Activated CD8-positive, alpha-beta T cell treated with anti-CD3 and anti-CD28 coated beads for 36 hours (primary cell): ENCODE measurements at regions not wholly inside any gene's neighbourhood (a gene's known extent, or its start where the extent isn't known, plus 50 kb on each side); places are given as distances from the start of the nearest gene placed in this dataset.

Source experiments
- ATAC-seq: fragments of 200-7000 bp; cut with Tn5 transposase; one replicate; pipeline ENCODE4 v1.10.0; 2021; ENCODE audit warnings: mild to moderate bottlenecking, moderate library complexity
- CTCF ChIA-PET: fragments of 350-600 bp; sonication (Branson Sonifier 250); formaldehyde crosslinking; loops from one replicate; lab custom pipeline; 2021; ENCODE audit warnings: antibody characterized with exemption; lab: Charles Lee
- POLR2A ChIA-PET: fragments of 350-600 bp; sonication (Branson Sonifier 250); formaldehyde crosslinking; loops from one replicate; lab custom pipeline; 2021; ENCODE audit warnings: antibody characterized with exemption; lab: Charles Lee
- DNase-seq: peaks from one replicate; pipeline ENCODE4 v3.0.0-alpha.2; 2020
- H3K27ac Mint-ChIP-seq: one replicate; pipeline ENCODE4 v1.8.0; 2021; ENCODE audit warnings: mild to moderate bottlenecking, mixed read lengths
- H3K27me3 Mint-ChIP-seq: one replicate; pipeline ENCODE4 v1.8.0; 2021; ENCODE audit warnings: mixed read lengths
- H3K36me3 Mint-ChIP-seq: one replicate; pipeline ENCODE4 v1.8.0; 2021; ENCODE audit warnings: low read depth, mixed read lengths
- H3K4me1 Mint-ChIP-seq: one replicate; pipeline ENCODE4 v1.8.0; 2021; ENCODE audit warnings: low read depth, mixed read lengths
- H3K4me3 Mint-ChIP-seq: one replicate; pipeline ENCODE4 v1.8.0; 2021; ENCODE audit warnings: mild to moderate bottlenecking, moderate library complexity, mixed read lengths
- H3K9me3 Mint-ChIP-seq: one replicate; pipeline ENCODE4 v1.8.0; 2021; ENCODE audit warnings: mixed read lengths
- CTCF ChIP-seq: fragments of 200-600 bp; IDR thresholded peaks from one replicate; pipeline ENCODE4 v1.8.0; 2022; ENCODE audit warnings: antibody characterized with exemption, mild to moderate bottlenecking
- intact Hi-C: fragments of 100-400 bp; cut with micrococcal nuclease; formaldehyde crosslinking; loops from one replicate; pipeline ENCODE4 v1.10.0; 2022

- ChIA-PET CTCF (no interaction called here), POLR2A (no interaction called here)
- no peak for TF ChIP-seq CTCF
- intact Hi-C loops, result no loop called here
- H3K36me3 Mint-ChIP-seq, result no peaks in the 10 kb centered on the region
- H3K4me1 Mint-ChIP-seq, result no peaks in the 10 kb centered on the region
- ATAC-seq, result no peak
- H3K27me3 Mint-ChIP-seq, result no peaks in the 10 kb centered on the region
- no peak overlapping the region for H3K27ac Mint-ChIP-seq
- DNase-seq, result no peak
- peaks cover 17% of the 10 kb centered on the region for H3K9me3 Mint-ChIP-seq
- no peak overlapping the region for H3K4me3 Mint-ChIP-seq
Observed at GRCh38 chr16:60731329-60732050, 1304.7 kb downstream of the CDH8 start.

- no peak for TF ChIP-seq CTCF
- intact Hi-C loops, result no loop called here
- peaks cover 14% of the 10 kb centered on the region for H3K9me3 Mint-ChIP-seq
- no peaks in the 10 kb centered on the region for H3K27me3 Mint-ChIP-seq
- ChIA-PET CTCF (no interaction called here), POLR2A (no interaction called here)
- ATAC-seq (no peak), DNase-seq (no peak)
- no peak overlapping the region for H3K27ac Mint-ChIP-seq
- H3K36me3 Mint-ChIP-seq, result no peaks in the 10 kb centered on the region
- no peaks in the 10 kb centered on the region for H3K4me1 Mint-ChIP-seq
- no peak overlapping the region for H3K4me3 Mint-ChIP-seq
Observed at GRCh38 chr16:60729051-60729450, 1307.2 kb downstream of the CDH8 start.

- H3K27ac Mint-ChIP-seq, result no peak overlapping the region
- peaks cover 18% of the 10 kb centered on the region for H3K9me3 Mint-ChIP-seq
- H3K36me3 Mint-ChIP-seq, result no peaks in the 10 kb centered on the region
- no peak for ATAC-seq
- DNase-seq, result no peak
- H3K4me1 Mint-ChIP-seq, result no peaks in the 10 kb centered on the region
- H3K27me3 Mint-ChIP-seq, result no peaks in the 10 kb centered on the region
- no peak overlapping the region for H3K4me3 Mint-ChIP-seq
- ChIA-PET CTCF (no interaction called here), POLR2A (no interaction called here)
- no peak for TF ChIP-seq CTCF
- intact Hi-C loops, result no loop called here
Observed at GRCh38 chr16:60727851-60728250, 1308.4 kb downstream of the CDH8 start.

- DNase-seq (no peak), ATAC-seq (no peak)
- intact Hi-C loops, result no loop called here
- H3K36me3 Mint-ChIP-seq, result no peaks in the 10 kb centered on the region
- H3K9me3 Mint-ChIP-seq, result peaks cover 25% of the 10 kb centered on the region
- CTCF ChIA-PET, result no interaction called here
- no peak overlapping the region for H3K4me3 Mint-ChIP-seq
- no peak overlapping the region for H3K27ac Mint-ChIP-seq
- no peaks in the 10 kb centered on the region for H3K27me3 Mint-ChIP-seq
- TF ChIP-seq CTCF, result no peak
- no peaks in the 10 kb centered on the region for H3K4me1 Mint-ChIP-seq
- POLR2A ChIA-PET, result no interaction called here
Observed at GRCh38 chr16:60720060-60720459, 1316.2 kb downstream of the CDH8 start.

- H3K4me1 Mint-ChIP-seq, result no peaks in the 10 kb centered on the region
- CTCF ChIA-PET, result no interaction called here
Observed at GRCh38 chr16:60717808-60718207, 1318.4 kb downstream of the CDH8 start.

More at GRCh38 chr16:60717808-60718207, 1318.4 kb downstream of the CDH8 start:
- intact Hi-C loops, result no loop called here
- Mint-ChIP-seq H3K4me3 (no peak overlapping the region), H3K9me3 (peaks cover 23% of the 10 kb centered on the region), H3K36me3 (no peaks in the 10 kb centered on the region), H3K27ac (no peak overlapping the region), H3K27me3 (no peaks in the 10 kb centered on the region)
- no peak for DNase-seq
- ATAC-seq, result no peak
- POLR2A ChIA-PET, result no interaction called here
- no peak for TF ChIP-seq CTCF
